NCI-H345 treated with DMSO at 0.1 percent for 48 hours (cell line): ENCODE measurements at regions not wholly inside any gene's neighbourhood (a gene's known extent, or its start where the extent isn't known, plus 50 kb on each side); places are given as distances from the start of the nearest gene placed in this dataset.

Experiments used
- DNase-seq: peaks from one replicate; lab custom pipeline; 2025; ENCODE audit not compliant: unreplicated experiment; lab: John Stamatoyannopoulos, UW

DNA sequence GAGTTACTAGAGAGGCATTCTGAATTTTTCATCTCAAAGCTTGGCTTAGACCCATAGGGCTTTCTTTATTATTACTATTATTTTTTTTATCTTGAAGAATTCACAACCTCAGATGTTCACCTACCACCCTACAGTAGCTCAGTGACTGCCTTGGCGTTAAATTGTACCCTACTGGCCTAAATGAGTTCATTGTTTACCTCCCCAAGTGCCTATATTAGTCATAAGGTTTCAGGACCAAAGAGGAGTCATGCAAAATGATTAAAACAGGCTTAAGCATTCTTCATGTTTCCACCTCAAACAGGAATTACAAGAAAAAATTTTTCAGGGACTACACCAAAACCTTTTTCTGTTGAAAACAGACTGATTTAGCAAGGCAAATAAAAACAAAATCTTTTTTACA, 751.5 kb downstream of the SQOR start:
- DNase-seq, result no peak

DNA sequence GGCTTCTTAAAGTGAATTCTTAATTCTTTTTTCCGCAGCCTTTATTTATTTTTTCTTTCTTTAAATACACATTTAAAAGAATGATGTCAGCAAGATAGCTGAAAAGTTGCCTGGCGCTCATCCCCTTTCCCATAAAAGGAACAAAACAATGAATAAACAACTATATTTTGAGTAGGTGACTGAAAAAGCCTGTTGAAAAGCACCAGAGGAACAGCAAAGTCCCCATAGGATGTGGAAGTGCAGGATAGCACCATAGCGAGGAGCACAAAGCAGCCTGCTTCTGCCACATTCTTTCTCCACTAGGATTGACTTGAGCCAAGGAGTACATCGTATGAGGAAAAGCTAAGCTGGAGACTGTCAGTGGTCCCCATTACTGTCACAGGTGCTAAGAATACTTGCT, 754.9 kb downstream of the SQOR start:
- no peak for DNase-seq

DNA sequence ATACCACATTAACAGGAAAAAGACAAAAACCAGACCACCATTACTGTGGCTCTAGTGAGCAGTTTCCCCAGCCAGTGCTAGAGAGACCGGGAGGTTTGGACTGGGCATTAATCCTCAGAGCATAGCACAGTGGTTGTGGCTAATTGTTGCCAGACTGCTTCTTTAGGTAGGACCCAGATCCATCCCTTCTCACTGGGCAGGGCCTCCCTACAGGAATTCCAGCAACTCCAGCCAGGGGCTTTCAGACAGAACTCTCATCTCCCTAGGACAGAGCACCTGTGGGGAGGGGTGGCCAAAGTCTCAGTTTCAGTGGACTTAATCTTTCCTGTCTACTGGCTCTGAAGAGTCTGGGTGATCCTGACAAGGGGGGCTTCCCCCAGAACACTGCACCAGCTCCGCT, 759.6 kb downstream of the SQOR start:
- DNase-seq, result no peak

DNA sequence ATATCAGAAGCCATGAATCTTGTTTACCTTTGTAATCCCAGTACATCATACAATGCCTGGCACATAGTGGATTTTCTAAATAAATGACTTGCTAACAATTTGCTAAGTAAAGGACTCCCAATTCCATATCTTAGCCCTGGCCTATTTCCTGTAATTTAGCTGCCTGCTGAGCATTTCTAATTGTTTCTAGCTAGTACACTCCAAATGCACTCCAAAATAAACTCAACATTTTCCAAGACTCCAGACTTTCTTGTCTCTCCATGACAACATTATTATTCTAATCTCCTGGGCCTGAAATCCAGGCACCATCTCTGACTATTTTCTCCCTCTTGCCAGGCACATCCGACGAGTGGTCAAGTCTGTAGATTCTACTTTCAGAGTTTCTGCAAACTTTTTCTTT, 773.5 kb downstream of the SQOR start:
- no peak for DNase-seq

DNA sequence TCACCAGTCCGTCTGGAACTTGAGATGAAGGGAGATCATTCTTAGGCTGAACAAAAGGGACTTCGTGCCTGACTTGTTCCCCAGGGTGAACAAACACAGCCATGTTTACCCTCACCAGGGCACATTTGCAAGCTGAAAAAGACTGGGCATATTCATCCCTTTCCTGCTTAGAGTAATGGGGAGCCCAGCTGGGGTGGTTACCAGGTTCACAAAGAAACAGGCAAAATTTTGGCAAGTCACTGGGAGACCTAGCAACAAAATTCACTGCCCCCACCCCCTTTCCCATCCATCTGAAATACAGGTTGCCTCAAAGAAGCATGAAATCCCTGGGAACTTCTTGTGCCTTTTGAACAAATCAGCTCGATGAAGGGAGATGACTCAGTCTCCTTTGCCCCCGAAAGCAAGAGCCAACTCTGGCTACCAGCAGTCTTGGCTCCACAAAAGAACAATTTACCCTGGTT, 775.0 kb downstream of the SQOR start:
- peak; percentile 5 for DNase-seq

DNA sequence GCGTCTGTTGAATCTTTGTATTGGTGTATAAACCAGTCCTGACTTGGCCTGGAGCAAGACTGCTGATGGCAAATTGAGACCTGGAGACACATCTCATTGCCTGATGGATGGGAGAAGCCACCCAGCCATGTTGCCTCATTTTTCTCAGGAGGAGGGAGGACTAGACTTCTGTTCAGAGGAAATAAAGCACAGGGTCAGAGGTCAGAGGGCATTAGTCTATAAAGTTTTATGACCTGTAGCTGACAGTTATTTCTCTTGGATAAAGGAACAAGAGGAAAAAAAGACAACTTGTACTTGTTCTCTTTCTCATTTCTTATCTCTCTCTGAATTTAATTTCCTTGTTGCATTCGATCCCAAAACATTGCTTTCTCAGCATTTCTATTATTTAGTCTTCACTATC, 775.9 kb downstream of the SQOR start:
- DNase-seq, result no peak

DNA sequence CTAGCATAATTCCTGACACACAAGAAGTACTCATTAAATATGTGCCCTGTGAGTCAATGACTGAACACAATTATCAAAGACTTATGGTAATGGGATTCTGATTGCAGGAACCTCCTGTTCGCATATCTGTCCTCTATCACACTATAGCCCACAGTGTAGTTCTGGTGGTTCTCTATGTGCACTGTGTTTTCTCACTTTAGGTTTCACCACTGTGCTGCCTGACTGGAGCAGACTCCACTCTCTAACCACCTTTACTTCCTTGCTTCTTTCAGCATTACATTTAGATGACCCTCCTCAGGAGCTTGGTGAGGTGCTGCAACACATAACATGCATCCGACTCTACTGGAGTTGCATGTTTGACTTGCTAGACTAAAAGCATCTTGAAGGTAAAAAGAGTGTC, 777.1 kb downstream of the SQOR start:
- DNase-seq, result no peak

DNA sequence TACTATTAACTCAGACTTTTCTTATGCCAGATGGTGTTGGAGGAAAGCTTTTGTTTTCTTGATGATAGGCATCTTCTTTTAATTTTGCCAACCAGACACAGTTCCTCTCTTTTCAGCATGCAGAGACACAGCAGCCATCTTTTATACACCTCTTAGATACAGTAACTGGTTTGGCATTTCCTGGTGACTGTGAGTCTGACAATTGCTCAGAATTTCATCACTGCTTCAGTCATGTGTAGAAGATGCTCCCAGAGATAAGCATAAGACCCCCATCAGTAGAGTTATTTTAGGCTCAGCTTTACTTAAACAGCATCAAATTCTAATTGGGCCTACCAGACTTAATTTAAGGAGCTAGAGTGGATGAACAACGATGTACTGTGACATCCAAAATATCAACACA, 779.0 kb downstream of the SQOR start:
- no peak for DNase-seq

DNA sequence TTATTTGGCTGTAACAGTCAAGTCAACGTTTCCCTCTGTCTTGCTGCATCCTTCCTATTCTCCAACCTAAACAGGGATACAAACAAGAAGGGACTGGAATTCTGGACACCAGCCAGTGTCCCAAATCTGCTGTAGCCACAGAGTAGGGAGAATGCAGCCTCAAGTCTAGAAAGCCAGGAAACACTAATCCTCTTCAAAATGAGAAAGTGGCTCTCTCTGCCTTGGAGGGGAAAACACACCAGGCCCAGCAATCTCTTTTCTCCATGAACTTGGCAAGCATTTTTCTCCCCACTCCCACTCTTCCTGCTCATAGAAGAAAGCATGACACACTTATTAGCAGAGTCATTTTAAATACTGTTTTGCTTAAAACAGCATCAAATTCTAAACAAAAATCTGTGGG, 781.7 kb downstream of the SQOR start:
- DNase-seq, result no peak

DNA sequence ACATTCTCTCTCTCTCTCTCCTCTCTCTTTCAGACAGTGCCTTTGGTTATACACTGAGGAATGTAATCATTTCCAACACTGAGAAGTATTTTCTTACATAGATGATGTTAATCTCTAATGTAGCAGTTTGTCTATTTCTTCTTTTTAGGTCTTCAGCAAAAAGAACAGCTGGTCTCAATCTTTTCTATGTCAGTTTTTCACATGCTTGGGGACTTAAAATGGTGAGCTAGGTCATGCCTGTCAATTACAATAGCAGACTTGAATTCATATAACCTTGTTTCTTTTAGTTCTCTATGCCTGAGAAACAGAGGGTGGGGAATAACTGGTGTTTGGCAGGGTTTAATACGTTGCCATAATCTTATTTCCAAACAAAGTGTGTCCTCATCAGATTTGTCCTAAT, 786.2 kb downstream of the SQOR start:
- DNase-seq, result no peak

DNA sequence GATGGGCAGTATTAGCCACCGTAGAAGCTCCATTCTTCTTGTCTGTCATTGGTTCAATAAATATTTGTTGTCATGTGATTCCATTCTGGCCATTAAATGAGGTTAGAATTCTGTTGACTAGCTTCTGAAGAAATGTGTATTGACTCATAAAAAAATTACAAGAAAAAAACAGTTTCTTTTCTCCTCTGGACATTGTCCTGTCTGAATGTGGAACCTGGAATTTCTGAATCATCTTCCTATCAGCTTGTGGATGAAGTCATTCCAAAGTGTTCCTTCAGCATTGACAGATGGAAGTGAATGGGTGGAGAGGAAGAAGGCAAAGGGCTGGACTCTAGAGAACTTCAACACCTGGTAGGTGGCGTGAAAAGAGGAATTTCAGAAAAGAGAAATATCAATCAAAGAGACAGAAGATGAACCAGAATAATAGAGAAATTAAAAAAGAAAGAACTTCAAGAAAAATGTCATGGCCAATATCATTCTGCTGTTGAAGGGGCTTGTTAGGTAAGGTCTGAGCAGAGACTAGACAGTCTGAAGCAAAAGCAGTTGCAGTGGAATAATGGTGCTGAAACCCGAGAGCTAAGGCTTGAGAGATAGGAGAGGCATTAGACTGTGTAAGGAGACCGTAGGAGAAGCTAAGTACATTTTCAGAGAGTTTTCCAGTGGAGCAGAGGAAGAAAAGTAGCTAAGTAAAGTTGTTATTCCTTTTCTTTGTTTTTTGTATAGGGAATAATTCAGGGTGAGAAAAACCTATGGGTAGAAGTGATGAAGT, 806.6 kb downstream of the SQOR start:
- no peak for DNase-seq

DNA sequence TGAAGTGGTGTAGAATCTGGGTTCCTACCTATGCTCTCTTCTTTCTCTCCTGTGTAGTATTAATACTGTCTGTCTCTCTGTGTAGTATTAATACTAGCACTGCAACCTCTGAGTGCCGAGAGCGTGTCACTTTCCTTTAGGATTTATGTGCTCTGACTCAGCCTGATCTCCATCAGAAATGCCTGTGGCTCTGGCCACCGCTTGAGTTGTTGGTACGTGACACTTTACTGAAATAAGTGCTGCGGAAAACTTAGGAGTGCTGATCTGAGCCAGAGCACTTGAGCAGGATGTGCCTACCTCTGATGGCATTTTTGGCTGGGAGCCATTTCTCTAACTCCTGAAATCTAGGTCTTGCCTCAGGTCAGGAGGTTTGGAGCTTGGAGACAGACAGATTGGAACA, 807.4 kb downstream of the SQOR start:
- DNase-seq, result no peak

DNA sequence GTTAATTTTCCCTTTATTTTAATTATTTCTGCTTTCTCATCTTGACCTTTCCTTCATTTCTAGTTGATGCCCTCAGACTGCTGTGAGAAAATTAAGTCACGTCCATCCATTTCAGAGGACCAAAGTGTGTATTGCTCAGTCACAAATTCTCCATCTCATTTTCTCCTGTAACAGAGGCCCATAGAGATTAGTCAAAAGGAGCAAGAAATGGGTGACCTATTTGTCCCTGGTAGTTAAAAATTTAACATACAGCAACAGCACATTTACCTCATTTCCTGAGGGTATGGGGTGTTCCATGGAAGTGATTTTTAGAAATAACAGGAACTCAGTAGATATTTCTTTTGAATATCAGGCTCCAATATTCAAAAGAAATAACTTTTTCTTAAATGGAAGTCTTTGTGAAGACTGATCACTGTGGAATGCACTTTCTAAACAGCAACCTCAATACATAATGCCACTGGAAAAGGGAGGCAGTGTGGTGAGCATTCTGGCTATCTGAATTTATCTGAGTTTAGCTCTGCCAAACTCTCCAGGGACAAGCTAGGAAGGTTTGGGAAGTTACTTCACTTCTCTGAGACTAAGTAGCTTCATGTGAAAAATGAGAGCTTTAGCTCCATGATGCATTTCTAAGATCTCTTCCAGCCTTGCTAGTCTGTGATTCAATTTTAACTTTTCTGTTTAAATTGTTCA, 808.2 kb downstream of the SQOR start:
- DNase-seq, result no peak

DNA sequence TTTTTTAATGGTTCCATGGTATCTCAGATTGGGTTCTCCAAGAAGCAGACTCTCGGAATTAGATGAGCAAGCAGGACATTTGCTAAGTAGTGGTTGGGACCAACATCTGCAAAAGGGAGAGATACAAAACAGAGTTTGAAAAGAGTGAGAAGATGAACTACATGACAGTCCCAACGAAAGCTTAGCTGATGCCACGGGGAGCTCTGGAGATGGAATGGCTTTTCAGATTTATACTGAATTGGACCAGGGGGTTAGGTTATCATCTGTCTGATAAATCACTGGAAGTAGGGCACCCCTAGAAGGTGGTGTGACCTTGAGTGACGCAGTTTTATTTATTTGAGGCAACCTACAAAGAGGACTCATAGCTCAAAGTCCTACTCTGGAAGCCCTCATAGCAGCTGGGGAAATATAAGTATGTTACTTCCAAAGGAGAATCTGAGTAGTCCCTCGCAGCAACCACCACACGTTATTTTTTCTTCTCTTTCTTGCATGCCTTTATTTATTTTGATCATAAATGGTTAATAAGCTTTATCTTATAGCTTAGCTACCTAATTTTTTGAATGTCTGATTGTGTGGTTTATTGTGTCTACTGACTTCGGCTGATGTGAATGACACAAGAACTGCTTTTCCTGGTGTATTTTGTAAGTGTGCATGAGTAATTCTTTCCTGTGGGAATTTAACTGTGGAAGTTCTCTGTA, 815.4 kb downstream of the SQOR start:
- no peak for DNase-seq

DNA sequence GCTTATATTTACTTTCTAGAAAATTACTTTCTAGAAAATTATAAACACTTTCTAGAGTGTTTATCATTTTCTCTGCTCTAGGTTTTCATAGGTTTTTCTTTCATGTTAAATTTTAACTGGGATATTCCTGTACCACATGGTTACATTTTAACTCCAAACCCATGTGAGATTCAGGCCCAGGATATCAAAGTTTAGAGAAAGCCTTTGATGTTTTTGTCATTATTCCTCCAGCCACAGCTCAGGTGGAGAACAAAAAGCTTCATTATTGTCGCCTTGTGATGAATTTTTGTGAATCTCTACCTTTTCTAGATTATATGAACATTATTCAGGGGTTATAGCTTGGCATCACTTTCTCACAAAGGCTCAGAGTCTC, 816.0 kb downstream of the SQOR start:
- no peak for DNase-seq

DNA sequence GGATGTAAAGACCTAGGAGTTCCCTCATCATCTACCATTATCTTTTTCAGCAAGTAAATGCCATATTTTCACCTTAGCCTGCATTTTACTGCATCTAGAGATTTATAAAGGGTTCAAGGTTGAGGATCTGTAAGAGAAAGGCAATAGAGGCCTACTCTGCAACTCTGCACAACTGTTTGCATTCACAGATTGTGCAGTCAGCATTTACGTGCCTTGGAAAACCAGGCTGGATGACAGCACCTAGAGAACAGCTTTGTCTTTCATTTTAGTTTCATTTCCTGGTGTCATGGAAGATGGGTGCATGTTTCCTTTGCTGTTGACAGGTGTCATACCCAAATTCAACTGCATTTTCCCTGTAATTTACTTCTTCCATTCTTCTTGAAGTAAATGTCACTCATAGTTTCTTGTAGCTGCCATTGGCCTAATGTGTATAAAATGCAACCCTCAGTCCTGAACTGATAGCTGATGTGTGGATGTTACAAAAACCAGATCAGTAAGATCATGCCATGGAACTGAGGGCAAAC, 817.5 kb downstream of the SQOR start:
- no peak for DNase-seq

DNA sequence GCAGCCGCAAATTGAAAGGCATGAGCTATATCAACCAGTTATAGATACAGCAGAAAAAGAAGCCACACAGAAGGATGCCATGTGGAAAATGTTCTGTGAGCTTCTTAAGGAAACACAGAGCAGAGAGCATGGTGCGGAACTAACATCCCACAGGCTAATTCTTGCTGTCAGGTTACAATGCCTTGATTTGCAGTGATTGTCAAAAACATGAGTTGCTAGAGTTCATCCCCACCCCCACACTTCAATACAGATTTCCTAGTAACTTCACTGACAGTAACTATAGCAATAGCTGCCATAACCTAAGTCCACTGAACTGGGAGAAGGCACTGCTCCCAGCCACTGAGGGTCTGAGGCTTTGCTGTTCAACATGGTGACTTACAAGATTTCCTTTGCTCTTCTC, 821.6 kb downstream of the SQOR start:
- DNase-seq, result no peak

DNA sequence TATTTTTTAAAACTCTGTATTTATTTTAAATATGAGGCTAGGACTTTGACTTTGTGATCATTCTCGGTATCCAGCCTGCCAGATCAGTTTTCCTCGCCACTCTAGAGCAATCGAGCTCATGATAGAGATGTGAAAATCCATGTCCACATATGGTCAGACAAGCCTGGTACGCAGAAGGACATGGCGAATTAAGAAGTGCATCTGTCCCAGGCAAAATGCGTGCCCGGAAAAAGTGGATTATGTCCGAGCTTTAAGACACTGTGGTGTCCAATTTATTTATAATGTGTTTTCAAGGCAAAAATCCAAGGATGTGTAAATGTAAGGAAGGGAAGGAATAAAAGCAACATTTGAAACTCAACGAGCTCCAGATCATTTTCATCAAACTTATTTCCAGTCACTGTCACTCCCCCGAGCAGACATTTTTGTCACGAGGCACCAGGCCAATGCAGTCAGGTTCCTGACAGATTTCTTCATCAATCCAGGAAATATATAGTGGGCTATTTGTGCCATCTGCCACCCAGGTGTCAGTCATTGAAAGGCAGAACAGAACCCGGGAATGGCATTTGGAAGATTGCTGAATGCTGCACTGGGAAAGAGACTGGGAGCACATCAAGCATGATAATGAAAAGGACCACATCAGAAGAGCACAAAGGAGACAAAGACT, 825.7 kb downstream of the SQOR start:
- DNase-seq, result no peak

DNA sequence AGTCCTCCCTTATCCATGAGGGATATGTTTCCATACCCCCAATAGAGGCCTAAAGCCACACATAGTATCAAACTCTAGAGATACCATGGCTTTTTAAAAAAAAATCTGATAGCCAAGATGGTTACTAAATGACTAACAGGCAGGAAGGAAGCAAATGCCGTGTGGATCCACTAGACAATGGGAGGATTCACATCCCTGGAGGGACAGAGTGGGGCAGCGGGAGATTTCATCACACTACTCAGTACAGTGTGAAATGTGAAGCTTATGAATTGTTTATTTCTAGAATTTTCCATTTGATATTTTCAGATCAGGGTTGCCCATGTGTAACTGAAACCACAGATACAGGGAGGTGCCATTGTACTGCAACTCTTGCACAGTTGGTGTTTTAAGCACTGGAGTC, 826.6 kb downstream of the SQOR start:
- DNase-seq, result no peak

DNA sequence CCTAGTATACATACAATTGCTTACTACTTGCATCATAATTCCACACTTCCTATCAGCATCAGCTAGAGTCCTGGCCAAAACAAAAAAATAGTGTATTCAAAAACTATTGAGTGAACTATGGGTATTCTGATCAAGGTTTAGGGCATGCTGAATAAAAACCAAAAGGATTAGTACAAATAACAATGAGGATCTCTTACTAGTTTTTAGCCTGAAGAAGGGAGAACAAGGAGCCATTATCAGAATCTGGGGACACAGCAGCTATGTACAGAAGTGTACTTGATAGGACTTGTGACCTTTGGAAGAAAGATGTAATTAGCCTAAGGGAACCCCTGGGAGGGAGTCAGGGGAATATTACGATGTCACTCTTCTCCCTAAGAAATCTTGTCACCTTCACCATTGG, 832.2 kb downstream of the SQOR start:
- no peak for DNase-seq

DNA sequence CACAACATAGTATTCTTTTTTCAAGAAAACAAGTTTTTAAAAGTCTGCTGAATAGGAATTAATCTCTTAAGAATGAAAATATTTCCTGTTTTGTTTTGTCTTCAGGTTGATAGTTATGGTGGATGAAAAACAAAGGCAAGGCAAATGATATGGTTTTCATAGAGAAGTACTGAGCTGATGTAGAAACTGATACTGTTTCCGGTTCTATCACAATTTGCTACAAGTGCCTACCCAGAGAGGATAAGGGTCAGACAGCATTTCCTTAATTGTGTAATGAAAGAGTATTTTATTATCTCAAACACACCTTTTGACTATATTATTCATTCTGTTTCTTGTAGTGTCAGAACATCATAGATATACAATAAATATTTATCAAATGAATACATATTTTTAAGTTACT, 836.3 kb downstream of the SQOR start:
- DNase-seq, result no peak
